GM23338 (cell line): ENCODE measurements at regions not wholly inside any gene's neighbourhood (a gene's known extent, or its start where the extent isn't known, plus 50 kb on each side); places are given as distances from the start of the nearest gene placed in this dataset.

ENCODE experiments used
- CTCF ChIP-seq, 2 experiments: fragments of 200-600 bp in 1 of 2; sonication (generic) in 1 of 2; conservative IDR thresholded peaks; 2 replicates each; pipeline versions ENCODE4 v1.5.1 to v1.6.1; 2016 to 2017; ENCODE audit warnings: antibody characterized with exemption in 2 of 2, low read depth in 2 of 2, mild to moderate bottlenecking in 2 of 2, moderate library complexity in 1 of 2
- ETS1 ChIP-seq: IDR thresholded peaks from 2 replicates; pipeline ENCODE4 v1.6.1; 2016; ENCODE audit warnings: antibody characterized with exemption

GRCh38 chr5:20556115-20556763 is 568.2 kb upstream of the CDH18 start:
- TF ChIP-seq CTCF (conservative IDR thresholded peaks at IDR 0.05; ENCODE audit: low read depth in 2 of 2), result no peak
- no peak for TF ChIP-seq ETS1
